Keratinocyte (primary cell): ENCODE measurements at regions not wholly inside any gene's neighbourhood (a gene's known extent, or its start where the extent isn't known, plus 50 kb on each side); places are given as distances from the start of the nearest gene placed in this dataset.

Source experiments
- DNase-seq: peaks from one replicate; pipeline ENCODE4 v3.0.0-alpha.2; 2011; ENCODE audit warnings: low read depth, missing footprints, low spot score
- FAIRE-seq: peaks from 2 replicates; lab custom pipeline; 2011; peaks lifted over from hg19 to GRCh38; lab: Jason Lieb, UNC
- H2AFZ ChIP-seq: 2 replicates; pipeline ENCODE4 v1.6.0; 2012; ENCODE audit warnings: low read length, control low read depth, inconsistent platforms; ENCODE audit not compliant: control insufficient read depth
- H3K27ac ChIP-seq: 2 replicates; pipeline ENCODE4 v1.5.1; 2011; ENCODE audit warnings: low read length; ENCODE audit not compliant: control insufficient read depth, insufficient read depth
- H3K27me3 ChIP-seq: 3 replicates; pipeline ENCODE4 v1.6.0; 2011; ENCODE audit warnings: low read length; ENCODE audit not compliant: control insufficient read depth, insufficient read depth; ENCODE audit errors: extremely low read depth
- H3K36me3 ChIP-seq, 2 experiments: 2 replicates in 1 of 2; 3 replicates in 1 of 2; pipeline ENCODE4 v1.5.1; 2011; ENCODE audit warnings: low read length in 2 of 2, mild to moderate bottlenecking in 1 of 2; ENCODE audit not compliant: control insufficient read depth in 2 of 2, insufficient read depth in 2 of 2; ENCODE audit errors: extremely low read depth in 1 of 2
- H3K4me1 ChIP-seq: 3 replicates; pipeline ENCODE4 v1.5.1; 2011; ENCODE audit warnings: low read length; ENCODE audit not compliant: control insufficient read depth, insufficient read depth; ENCODE audit errors: extremely low read depth
- H3K4me2 ChIP-seq: 3 replicates; pipeline ENCODE4 v1.6.0; 2011; ENCODE audit warnings: low read depth, low read length; ENCODE audit not compliant: control insufficient read depth, insufficient read depth; ENCODE audit errors: extremely low read depth
- H3K4me3 ChIP-seq, 3 experiments: fragments of 200-600 bp in 1 of 3; sonication (generic) in 1 of 3; 2 replicates in 2 of 3; 3 replicates in 1 of 3; pipeline ENCODE4 v1.5.1; 2011 to 2016; ENCODE audit warnings: low read length in 3 of 3, mild to moderate bottlenecking in 3 of 3, control low read depth in 2 of 3, inconsistent platforms in 1 of 3, low read depth in 1 of 3, mixed read lengths in 1 of 3, mixed run types in 1 of 3, moderate library complexity in 1 of 3; ENCODE audit not compliant: control insufficient read depth in 2 of 3, insufficient read depth in 2 of 3; ENCODE audit errors: extremely low read depth in 1 of 3
- H3K79me2 ChIP-seq: 2 replicates; pipeline ENCODE4 v1.6.0; 2012; ENCODE audit warnings: low read length; ENCODE audit not compliant: control insufficient read depth, insufficient read depth
- H3K9ac ChIP-seq: 3 replicates; pipeline ENCODE4 v1.6.0; 2011; ENCODE audit warnings: low read length; ENCODE audit not compliant: control insufficient read depth, insufficient read depth; ENCODE audit errors: extremely low read depth
- H3K9me1 ChIP-seq: 3 replicates; pipeline ENCODE4 v1.6.0; 2011; ENCODE audit warnings: low read length; ENCODE audit not compliant: control insufficient read depth, insufficient read depth; ENCODE audit errors: extremely low read depth
- H3K9me3 ChIP-seq: 2 replicates; pipeline ENCODE4 v1.5.1; 2012; ENCODE audit warnings: low read depth, low read length; ENCODE audit not compliant: control insufficient read depth
- H4K20me1 ChIP-seq: 3 replicates; pipeline ENCODE4 v1.6.0; 2011; ENCODE audit warnings: low read length; ENCODE audit not compliant: control insufficient read depth, insufficient read depth; ENCODE audit errors: extremely low read depth
- CTCF ChIP-seq, 3 experiments: IDR thresholded peaks in 1 of 3; conservative IDR thresholded peaks in 1 of 3; optimal IDR thresholded peaks in 1 of 3; 2 replicates in 2 of 3; 3 replicates in 1 of 3; pipeline versions ENCODE3 to v1.5.1; 2011; ENCODE audit warnings: low read length in 3 of 3, mild to moderate bottlenecking in 3 of 3, moderate library complexity in 2 of 3, control low read depth in 1 of 3, inconsistent platforms in 1 of 3; ENCODE audit not compliant: insufficient read depth in 2 of 3; ENCODE audit errors: extremely low read depth in 1 of 3
- EZH2 ChIP-seq: IDR thresholded peaks from one replicate; pipeline ENCODE4 v1.6.1; 2012; ENCODE audit warnings: inconsistent platforms, mild to moderate bottlenecking, low read length, moderate library complexity
- dilution Hi-C: fragments of 300-500 bp; cut with MboI; formaldehyde crosslinking; loops from one replicate; pipeline ENCODE4 v1.7.0; 2020; ENCODE audit warnings: low sequenced_read_pairs; ENCODE audit not compliant: extremely low pct_ligation_motif_present

DNA sequence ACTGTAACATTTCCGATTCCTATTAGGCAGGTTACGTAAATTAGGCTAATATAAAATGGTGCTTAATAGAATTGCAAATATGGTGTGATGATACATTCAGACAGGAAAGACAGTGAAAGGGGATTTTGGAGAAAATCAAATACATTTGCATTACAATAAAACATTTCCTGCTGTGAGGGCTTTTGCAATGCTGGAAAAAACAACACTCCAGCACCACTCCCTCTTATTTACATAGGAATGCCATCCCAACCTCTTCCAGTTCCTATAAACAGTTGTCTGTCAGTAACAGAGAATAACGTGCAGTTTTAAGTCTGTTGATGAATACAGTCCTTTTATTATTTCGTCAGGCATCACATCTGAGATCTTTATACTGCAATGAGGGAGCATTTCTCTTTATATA, 298.8 kb upstream of the FANCL start:
- DNase-seq (no peak), FAIRE-seq (peak; percentile 17)
- Histone ChIP-seq H4K20me1 (no peaks in the 10 kb centered on the region), H3K36me3 (no peaks in the 10 kb centered on the region), H3K9me1 (no peaks in the 10 kb centered on the region), H3K4me2 (no peak overlapping the region), H3K9ac (no peak overlapping the region), H3K27me3 (no peaks in the 10 kb centered on the region), H3K79me2 (no peaks in the 10 kb centered on the region), H2AFZ (no peak overlapping the region), H3K9me3 (no peaks in the 10 kb centered on the region), H3K27ac (no peak overlapping the region), H3K4me3 (no peak overlapping the region), H3K4me1 (no peaks in the 10 kb centered on the region)
- dilution Hi-C loops: no loop called here
- TF ChIP-seq EZH2: no peak
- no peak for TF ChIP-seq CTCF (optimal IDR thresholded peaks at IDR 0.05 in 1 of 3, IDR thresholded peaks at IDR 0.05 in 1 of 3, conservative IDR thresholded peaks at IDR 0.05 in 1 of 3; ENCODE audit: extremely low read depth in 1 of 3, insufficient read depth in 2 of 3, low read length in 3 of 3)

DNA sequence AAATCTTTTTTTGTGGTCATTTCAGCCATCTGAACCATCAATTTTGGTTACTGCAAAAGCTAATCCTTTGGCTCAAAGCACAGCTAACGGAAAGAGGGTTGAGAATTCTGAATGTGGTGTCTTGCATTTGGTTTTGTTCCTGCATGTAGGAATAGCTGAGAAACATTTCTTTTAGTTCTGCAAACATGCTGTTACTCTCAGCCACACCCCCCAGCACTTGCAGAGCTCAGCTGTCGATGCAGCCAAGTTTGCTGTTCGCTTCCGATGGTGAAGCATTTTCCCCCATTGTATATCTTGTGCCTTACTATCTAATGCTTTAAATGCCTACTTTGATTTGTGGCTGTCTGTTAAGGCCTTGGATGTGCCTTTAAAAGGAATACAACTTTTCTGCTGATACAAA, 294.9 kb upstream of the FANCL start:
- H3K36me3 ChIP-seq: no peaks in the 10 kb centered on the region
- FAIRE-seq (no peak), DNase-seq (no peak)
- no peak overlapping the region for H3K27ac ChIP-seq
- no peak overlapping the region for H3K9ac ChIP-seq
- no peaks in the 10 kb centered on the region for H3K4me1 ChIP-seq
- no peak overlapping the region for H3K4me2 ChIP-seq
- H3K79me2 ChIP-seq: no peaks in the 10 kb centered on the region
- no peaks in the 10 kb centered on the region for H3K9me1 ChIP-seq
- TF ChIP-seq EZH2 (no peak), CTCF (optimal IDR thresholded peaks at IDR 0.05 in 1 of 3, IDR thresholded peaks at IDR 0.05 in 1 of 3, conservative IDR thresholded peaks at IDR 0.05 in 1 of 3; ENCODE audit: extremely low read depth in 1 of 3, insufficient read depth in 2 of 3, low read length in 3 of 3) (no peak)
- H2AFZ ChIP-seq: no peak overlapping the region
- no peak overlapping the region for H3K4me3 ChIP-seq
- H3K9me3 ChIP-seq: no peaks in the 10 kb centered on the region
- dilution Hi-C loops: no loop called here
- no peaks in the 10 kb centered on the region for H4K20me1 ChIP-seq
- no peaks in the 10 kb centered on the region for H3K27me3 ChIP-seq
